ENCODE measurements at regions not wholly inside any gene's neighbourhood (a gene's known extent, or its start where the extent isn't known, plus 50 kb on each side); places are given as distances from the start of the nearest gene placed in this dataset.
"Not testable (repeated sequence)": the region's sequence is repeated elsewhere in the genome, so short reads cannot be mapped to it uniquely, and the experiment has no call there.

DNA sequence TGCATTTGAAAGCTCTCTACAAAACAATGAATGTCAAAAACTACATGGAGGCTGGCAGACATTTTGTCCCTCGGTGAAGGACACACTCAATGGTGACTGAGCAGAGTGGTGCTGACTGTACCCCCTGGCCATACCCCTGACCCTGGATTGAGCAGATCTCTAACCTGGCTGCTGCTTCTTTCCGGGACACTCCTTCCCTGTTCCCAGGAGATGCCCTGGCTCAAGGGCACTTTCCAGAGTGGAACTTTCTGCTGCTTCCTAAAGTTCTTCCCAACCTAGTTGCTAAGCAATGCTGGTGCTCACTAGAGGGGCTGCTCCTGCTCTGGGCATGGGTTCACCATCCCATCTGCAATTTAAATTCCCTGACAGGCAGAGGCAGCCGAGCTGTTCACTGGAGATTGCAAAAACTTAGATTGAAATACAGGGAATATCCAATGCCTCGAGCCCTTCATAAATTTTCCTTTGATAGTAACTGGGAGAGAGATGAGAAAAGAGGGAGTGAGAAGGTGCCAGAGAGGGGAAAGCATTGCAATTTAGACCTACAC lies 384.3 kb upstream of the PODXL start:
- FAIRE-seq (no peak), DNase-seq (ENCODE audit: low read depth in 1 of 2, low spot score in 1 of 2) (no peak), ATAC-seq (no peak)
- WGBS (ENCODE audit: missing lambda C conversion rate) = 70% methylated on average over 4 of the region's 4 CpGs
- H3K9me3 ChIP-seq = peaks cover 6% of the 10 kb centered on the region; the same call in 2 of the 3 replicates
- no peak for TF ChIP-seq ZC3H11A (IDR thresholded peaks at IDR 0.05)
- TF ChIP-seq RAD21 (conservative IDR thresholded peaks at IDR 0.05 in 1 of 2, IDR thresholded peaks at IDR 0.05 in 1 of 2) = no peak
- TF ChIP-seq CHD4 (IDR thresholded peaks at IDR 0.05; ENCODE audit: borderline replicate concordance) = no peak
- TF ChIP-seq ZFP36 (IDR thresholded peaks at IDR 0.05; ENCODE audit: borderline replicate concordance, partially characterized antibody) = no peak
- no peak for TF ChIP-seq HOXA7 (CRISPR knock-in tag; IDR thresholded peaks at IDR 0.05)
- TF ChIP-seq, protein P1, sequence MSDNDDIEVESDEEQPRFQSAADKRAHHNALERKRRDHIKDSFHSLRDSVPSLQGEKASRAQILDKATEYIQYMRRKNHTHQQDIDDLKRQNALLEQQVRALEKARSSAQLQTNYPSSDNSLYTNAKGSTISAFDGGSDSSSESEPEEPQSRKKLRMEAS (IDR thresholded peaks at IDR 0.05) = no peak
- no peak for TF ChIP-seq CEBPB (IDR thresholded peaks at IDR 0.05)
- TF ChIP-seq CBX8 (IDR thresholded peaks at IDR 0.05) = no peak
- no peak for TF ChIP-seq CHD2 (IDR thresholded peaks at IDR 0.05; ENCODE audit: low read length, partially characterized antibody)
- peaks cover 7% of the 10 kb centered on the region for H3K4me1 ChIP-seq
- H3K27ac ChIP-seq = no peak overlapping the region
- CTCF ChIA-PET = interaction anchor here (1.3 to 10.7 kb wide), 3 partner anchors 81 to 378 kb away, joined by 3 to 170 read pairs (median 11); no protein-coding TSS in a partner anchor
- H3K4me2 ChIP-seq = no peak overlapping the region
- POLR2A ChIA-PET = no interaction called here
- no peak overlapping the region for H3K4me3 ChIP-seq

DNA sequence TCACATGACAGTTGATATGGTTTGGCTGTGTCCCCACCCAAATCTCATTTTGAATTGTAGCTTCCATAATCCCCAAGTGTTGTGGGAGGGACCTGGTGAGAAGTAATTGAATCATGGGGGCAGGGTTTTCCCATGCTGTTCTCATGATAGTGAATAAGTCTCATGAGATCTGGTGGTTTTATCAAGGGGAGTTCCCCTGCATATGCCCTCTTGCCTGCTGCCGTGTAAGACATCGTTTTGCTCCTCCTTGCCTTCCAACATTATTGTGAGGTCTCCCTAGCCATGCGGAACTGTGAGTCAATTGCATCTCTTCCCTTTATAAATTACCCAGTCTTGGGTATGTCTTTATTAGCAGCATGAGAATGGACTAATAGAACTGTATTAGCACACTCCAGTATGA lies 382.4 kb upstream of the PODXL start:
- H3K9me3 ChIP-seq; ATAC-seq; POLR2A ChIA-PET; H3K4me3 ChIP-seq; H3K27ac ChIP-seq; DNase-seq (ENCODE audit: low read depth in 1 of 2, low spot score in 1 of 2); H3K4me2 ChIP-seq; FAIRE-seq: not testable (repeated sequence)
- peaks cover 18% of the 10 kb centered on the region for H3K4me1 ChIP-seq
- CTCF ChIA-PET = interaction anchor here (0.8 to 1.6 kb wide), 4 partner anchors 9 to 87 kb away, joined by 3 to 4 read pairs (median 4); no protein-coding TSS in a partner anchor
- WGBS (ENCODE audit: missing lambda C conversion rate) = 95% methylated on average over 3 of the region's 3 CpGs

DNA sequence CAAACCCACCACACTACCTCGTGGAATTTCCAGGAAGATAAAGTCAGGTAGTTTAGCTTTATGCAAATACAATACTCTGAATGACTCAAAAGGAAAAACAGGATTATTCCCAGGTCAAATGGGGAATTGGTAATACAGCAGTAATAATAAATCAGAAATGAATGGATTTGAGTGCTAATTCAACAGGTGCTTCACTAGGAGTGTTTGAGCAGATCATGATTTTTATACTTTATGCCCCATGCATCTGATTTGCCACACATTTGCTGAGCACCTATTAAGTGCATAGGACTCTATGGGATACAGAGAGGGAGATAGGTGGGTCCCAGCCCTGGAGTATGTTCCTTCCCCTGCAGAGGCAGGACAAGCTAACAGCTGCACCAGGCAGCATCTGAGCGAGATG lies 381.4 kb upstream of the PODXL start:
- no peak for TF ChIP-seq ZFP36 (IDR thresholded peaks at IDR 0.05; ENCODE audit: borderline replicate concordance, partially characterized antibody)
- TF ChIP-seq CHD2 (IDR thresholded peaks at IDR 0.05; ENCODE audit: low read length, partially characterized antibody) = no peak
- no peak for TF ChIP-seq HOXA7 (CRISPR knock-in tag; IDR thresholded peaks at IDR 0.05)
- TF ChIP-seq CHD4 (IDR thresholded peaks at IDR 0.05; ENCODE audit: borderline replicate concordance) = no peak
- Histone ChIP-seq H3K4me3 (no peak overlapping the region), H3K4me1 (peaks cover 18% of the 10 kb centered on the region), H3K9me3 (peaks cover 6% of the 10 kb centered on the region; the same call in 2 of the 3 replicates), H3K4me2 (no peak overlapping the region), H3K27ac (no peak overlapping the region)
- FAIRE-seq (peak; percentile 43), ATAC-seq (no peak), DNase-seq (ENCODE audit: low read depth in 1 of 2, low spot score in 1 of 2) (no peak)
- POLR2A ChIA-PET = no interaction called here
- 54% methylated on average over 2 of the region's 2 CpGs for WGBS (ENCODE audit: missing lambda C conversion rate)
- CTCF ChIA-PET = interaction anchor here (0.6 to 1.4 kb wide), 6 partner anchors 8 to 217 kb away, joined by 3 to 9 read pairs (median 4); no protein-coding TSS in a partner anchor

DNA sequence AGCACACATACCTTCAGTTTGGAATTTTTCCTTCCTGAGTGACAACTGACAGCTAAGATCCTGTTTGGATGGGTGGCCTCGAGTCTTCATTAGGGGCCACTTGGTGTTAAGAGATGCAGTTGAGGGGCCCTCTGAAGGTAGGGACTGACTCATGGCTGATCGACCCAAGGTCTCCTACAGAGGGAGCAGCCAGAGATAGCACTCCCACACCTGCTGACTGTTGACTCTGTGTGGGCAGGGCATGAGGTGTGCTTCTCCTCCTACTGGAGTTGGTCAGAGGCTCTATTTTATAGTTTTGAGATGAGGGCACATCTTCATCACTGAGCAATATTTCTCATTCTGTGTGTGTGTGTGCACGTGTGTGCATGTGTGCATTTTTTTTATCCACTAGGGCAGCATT lies 378.8 kb upstream of the PODXL start:
- TF ChIP-seq, protein P2, sequence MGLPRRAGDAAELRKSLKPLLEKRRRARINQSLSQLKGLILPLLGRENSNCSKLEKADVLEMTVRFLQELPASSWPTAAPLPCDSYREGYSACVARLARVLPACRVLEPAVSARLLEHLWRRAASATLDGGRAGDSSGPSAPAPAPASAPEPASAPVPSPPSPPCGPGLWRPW (IDR thresholded peaks at IDR 0.05) = no peak
- TF ChIP-seq JUN (IDR thresholded peaks at IDR 0.05) = no peak
- no peak for TF ChIP-seq HDAC2 (IDR thresholded peaks at IDR 0.05)
- no peak for TF ChIP-seq ZC3H11A (IDR thresholded peaks at IDR 0.05)
- TF ChIP-seq, protein P3, sequence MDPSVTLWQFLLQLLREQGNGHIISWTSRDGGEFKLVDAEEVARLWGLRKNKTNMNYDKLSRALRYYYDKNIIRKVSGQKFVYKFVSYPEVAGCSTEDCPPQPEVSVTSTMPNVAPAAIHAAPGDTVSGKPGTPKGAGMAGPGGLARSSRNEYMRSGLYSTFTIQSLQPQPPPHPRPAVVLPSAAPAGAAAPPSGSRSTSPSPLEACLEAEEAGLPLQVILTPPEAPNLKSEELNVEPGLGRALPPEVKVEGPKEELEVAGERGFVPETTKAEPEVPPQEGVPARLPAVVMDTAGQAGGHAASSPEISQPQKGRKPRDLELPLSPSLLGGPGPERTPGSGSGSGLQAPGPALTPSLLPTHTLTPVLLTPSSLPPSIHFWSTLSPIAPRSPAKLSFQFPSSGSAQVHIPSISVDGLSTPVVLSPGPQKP (IDR thresholded peaks at IDR 0.05; ENCODE audit: low read depth, low read length) = no peak
- TF ChIP-seq RARB (CRISPR knock-in tag; IDR thresholded peaks at IDR 0.05) = no peak
- no peak for TF ChIP-seq GATA3 (IDR thresholded peaks at IDR 0.05; ENCODE audit: borderline replicate concordance)
- no peak for TF ChIP-seq RAD21 (conservative IDR thresholded peaks at IDR 0.05 in 1 of 2, IDR thresholded peaks at IDR 0.05 in 1 of 2)
- TF ChIP-seq, protein P4, sequence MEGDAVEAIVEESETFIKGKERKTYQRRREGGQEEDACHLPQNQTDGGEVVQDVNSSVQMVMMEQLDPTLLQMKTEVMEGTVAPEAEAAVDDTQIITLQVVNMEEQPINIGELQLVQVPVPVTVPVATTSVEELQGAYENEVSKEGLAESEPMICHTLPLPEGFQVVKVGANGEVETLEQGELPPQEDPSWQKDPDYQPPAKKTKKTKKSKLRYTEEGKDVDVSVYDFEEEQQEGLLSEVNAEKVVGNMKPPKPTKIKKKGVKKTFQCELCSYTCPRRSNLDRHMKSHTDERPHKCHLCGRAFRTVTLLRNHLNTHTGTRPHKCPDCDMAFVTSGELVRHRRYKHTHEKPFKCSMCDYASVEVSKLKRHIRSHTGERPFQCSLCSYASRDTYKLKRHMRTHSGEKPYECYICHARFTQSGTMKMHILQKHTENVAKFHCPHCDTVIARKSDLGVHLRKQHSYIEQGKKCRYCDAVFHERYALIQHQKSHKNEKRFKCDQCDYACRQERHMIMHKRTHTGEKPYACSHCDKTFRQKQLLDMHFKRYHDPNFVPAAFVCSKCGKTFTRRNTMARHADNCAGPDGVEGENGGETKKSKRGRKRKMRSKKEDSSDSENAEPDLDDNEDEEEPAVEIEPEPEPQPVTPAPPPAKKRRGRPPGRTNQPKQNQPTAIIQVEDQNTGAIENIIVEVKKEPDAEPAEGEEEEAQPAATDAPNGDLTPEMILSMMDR (IDR thresholded peaks at IDR 0.05) = no peak
- TF ChIP-seq EP300 (IDR thresholded peaks at IDR 0.05) = no peak
- no peak for TF ChIP-seq JUNB (IDR thresholded peaks at IDR 0.05)
- TF ChIP-seq SMC3 (IDR thresholded peaks at IDR 0.05) = no peak
- no peak for TF ChIP-seq HOXB5 (CRISPR knock-in tag; IDR thresholded peaks at IDR 0.05)
- no peak for TF ChIP-seq CHD4 (IDR thresholded peaks at IDR 0.05; ENCODE audit: borderline replicate concordance)
- TF ChIP-seq RCOR1 (IDR thresholded peaks at IDR 0.05; ENCODE audit: low read depth, low read length) = no peak
- ATAC-seq (peak; percentile 48; a peak in 2 of 6 replicates), DNase-seq (ENCODE audit: low read depth in 1 of 2, low spot score in 1 of 2) (no peak), FAIRE-seq (no peak)
- H3K4me2 ChIP-seq = peak overlapping the region; percentile 45
- 45% methylated on average over 3 of the region's 3 CpGs for WGBS (ENCODE audit: missing lambda C conversion rate)
- ChIA-PET POLR2A (no interaction called here), CTCF (interaction anchor here (0.9 to 2.2 kb wide), 4 partner anchors 10 to 317 kb away, joined by 4 to 14 read pairs (median 6); no protein-coding TSS in a partner anchor)
- H3K4me3 ChIP-seq = no peak overlapping the region
- H3K4me1 ChIP-seq = peaks cover 18% of the 10 kb centered on the region
- no peaks in the 10 kb centered on the region for H3K9me3 ChIP-seq
- peak overlapping the region; percentile 17 to 50; a peak in 2 of 6 replicates for H3K27ac ChIP-seq

Measured in A549 (cell line).